ENCODE measurements at regions not wholly inside any gene's neighbourhood (a gene's known extent, or its start where the extent isn't known, plus 50 kb on each side); places are given as distances from the start of the nearest gene placed in this dataset.

- Histone ChIP-seq H2AK5ac (ENCODE audit: insufficient read length, low read length) (no peak overlapping the region), H2AFZ (ENCODE audit: low read length) (no peak overlapping the region), H2BK20ac (ENCODE audit: low read depth, low read length, poor library complexity, severe bottlenecking) (no peak overlapping the region), H3K4me2 (ENCODE audit: insufficient read depth, insufficient read length, low read length) (no peak overlapping the region), H3K23ac (ENCODE audit: insufficient read length, low read depth, low read length) (no peak overlapping the region), H4K5ac (ENCODE audit: insufficient read length, low read depth, low read length) (no peak overlapping the region), H3K9me3 (ENCODE audit: control insufficient read depth, low read depth, low read length) (no peaks in the 10 kb centered on the region), H4K8ac (replicated peaks; ENCODE audit: insufficient read length, low read depth, low read length) (no peak overlapping the region), H3K79me1 (ENCODE audit: insufficient read depth, low read depth, low read length, poor library complexity, severe bottlenecking) (no peaks in the 10 kb centered on the region), H3T11ph (ENCODE audit: low read length) (no peak overlapping the region), H3K4me1 (ENCODE audit: insufficient read depth, low read length) (no peaks in the 10 kb centered on the region), H3K18ac (ENCODE audit: insufficient read length, low read depth, low read length) (no peak overlapping the region), H3K4ac (ENCODE audit: low read depth, low read length) (no peak overlapping the region), H2BK12ac (ENCODE audit: insufficient read length, low read depth, low read length) (no peak overlapping the region), H3K79me2 (ENCODE audit: insufficient read depth, low read length) (no peaks in the 10 kb centered on the region), H3K9ac (ENCODE audit: extremely low read depth, insufficient read length, low read length) (no peak overlapping the region), H2BK5ac (ENCODE audit: insufficient read length, low read length) (no peak overlapping the region), H3K27me3 (ENCODE audit: insufficient read depth, low read length) (no peaks in the 10 kb centered on the region), H3K14ac (ENCODE audit: insufficient read depth, low read length) (no peak overlapping the region), H2BK120ac (ENCODE audit: low read depth, low read length, poor library complexity, severe bottlenecking) (no peak overlapping the region), H3K23me2 (ENCODE audit: insufficient read length, low read depth, low read length, poor library complexity, severe bottlenecking) (no peaks in the 10 kb centered on the region), H3K27ac (ENCODE audit: insufficient read length, low read depth, low read length) (no peak overlapping the region), H4K20me1 (ENCODE audit: control insufficient read depth, insufficient read depth, insufficient read length) (no peaks in the 10 kb centered on the region), H4K91ac (ENCODE audit: insufficient read length, low read depth, low read length) (no peak overlapping the region), H2BK15ac (ENCODE audit: low read depth, low read length) (no peak overlapping the region), H3K56ac (ENCODE audit: insufficient read length, low read depth, low read length) (no peak overlapping the region)
- Mint-ChIP-seq H3K4me3 (no peak overlapping the region), H3K4me1 (no peaks in the 10 kb centered on the region), H3K9me3 (no peaks in the 10 kb centered on the region; a peak in 1 of 5 replicates), H3K27ac (no peak overlapping the region), H3K36me3 (ENCODE audit: insufficient read depth in 1 of 3, low read depth in 3 of 3) (no peaks in the 10 kb centered on the region), H3K27me3 (ENCODE audit: low read depth) (peaks cover 7% of the 10 kb centered on the region)
- no peak for DNase-seq
- no CpG with 5 or more reads among the region's 3 CpGs for WGBS (ENCODE audit: extremely low coverage, insufficient read length, low lambda C conversion rate)
- TF ChIP-seq CTCF (conservative IDR thresholded peaks at IDR 0.05): no peak
Observed at GRCh38 chr1:90580176-90580575, 136.9 kb downstream of the BARHL2 start.
